Gastroesophageal sphincter (tissue), 4 donors: ENCODE measurements at regions not wholly inside any gene's neighbourhood (a gene's known extent, or its start where the extent isn't known, plus 50 kb on each side); places are given as distances from the start of the nearest gene placed in this dataset.
"Not testable (repeated sequence)": the region's sequence is repeated elsewhere in the genome, so short reads cannot be mapped to it uniquely, and the experiment has no call there.

Experiments used
- ATAC-seq: fragments of 150-250 bp; one replicate; pipeline ENCODE4 v1.9.1; 2016; ENCODE audit warnings: mild to moderate bottlenecking, moderate library complexity
- H3K27ac ChIP-seq, 4 donors: fragments of 200-600 bp; sonication (generic) in 3 of 4; 1 replicate in 3 of 4; 2 replicates in 1 of 4; pipeline ENCODE4 v1.5.1; 2016 to 2019
- H3K27me3 ChIP-seq: fragments of 200-600 bp; sonication (generic); one replicate; pipeline ENCODE4 v1.5.1; 2019
- H3K36me3 ChIP-seq, 2 donors: fragments of 200-600 bp; sonication (generic); one replicate each; pipeline ENCODE4 v1.5.1; 2019; ENCODE audit warnings: control low read depth in 1 of 2
- H3K4me1 ChIP-seq, 3 donors: fragments of 200-600 bp; sonication (generic); 1 replicate in 2 of 3; 2 replicates in 1 of 3; pipeline ENCODE4 v1.5.1; 2016 to 2019; ENCODE audit warnings: control low read depth in 2 of 3
- H3K4me3 ChIP-seq, 2 donors: fragments of 200-600 bp; sonication (generic); one replicate each; pipeline ENCODE4 v1.5.1; 2019; ENCODE audit warnings: mild to moderate bottlenecking in 1 of 2, moderate library complexity in 1 of 2
- H3K9me3 ChIP-seq, 3 donors: fragments of 200-600 bp; sonication (generic); one replicate each; pipeline ENCODE4 v1.5.1; 2017 to 2019; ENCODE audit warnings: control low read depth in 2 of 3
- EP300 ChIP-seq: sonication (generic); formaldehyde crosslinking; IDR thresholded peaks from one replicate; pipeline ENCODE4 v1.6.1; 2017; ENCODE audit warnings: antibody characterized with exemption, mild to moderate bottlenecking
- POLR2A ChIP-seq, 2 donors: fragments of 450-650 bp; IDR thresholded peaks; one replicate each; pipeline ENCODE4 v1.6.1; 2017; ENCODE audit warnings: antibody characterized with exemption in 2 of 2, mild to moderate bottlenecking in 2 of 2, moderate library complexity in 1 of 2
- POLR2AphosphoS5 ChIP-seq: sonication (generic); formaldehyde crosslinking; IDR thresholded peaks from one replicate; pipeline ENCODE4 v1.6.1; 2017; ENCODE audit warnings: antibody characterized with exemption
- WGBS, 2 donors: methylation state at CpG; one replicate each; pipeline ENCODE4 v1.1.5; 2018; ENCODE audit warnings: low coverage in 1 of 2; 5-methylcytosine and 5-hydroxymethylcytosine counted together
- TF ChIP-seq, protein P1 (sequence below), 4 experiments: fragments of 200-600 bp in 2 of 4; fragments of 450-650 bp in 2 of 4; sonication (generic) in 1 of 4; IDR thresholded peaks; one replicate each; pipeline ENCODE4 v1.5.1; 2017 to 2019; ENCODE audit warnings: antibody characterized with exemption in 4 of 4, mild to moderate bottlenecking in 2 of 4, moderate library complexity in 2 of 4

DNA sequence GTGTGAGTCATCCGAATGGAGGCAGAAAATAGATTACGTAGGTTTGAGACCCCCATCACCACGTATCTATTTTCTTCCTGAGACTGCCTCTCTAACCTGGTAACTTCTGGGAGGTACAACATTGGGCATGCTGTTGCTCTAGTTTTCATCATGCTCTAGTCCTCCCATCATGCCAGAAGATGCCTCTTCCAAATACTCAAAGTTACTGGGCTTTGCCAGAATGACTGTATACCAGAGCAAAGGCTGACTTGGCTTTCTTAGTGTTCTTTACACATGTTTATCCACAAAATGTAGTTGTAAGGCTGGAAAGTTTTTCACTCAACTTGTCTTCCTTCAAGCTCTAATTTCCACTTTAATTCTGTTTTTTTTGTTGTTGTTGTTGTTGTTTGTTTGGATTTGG lies 370.5 kb downstream of the MDFIC start:
- Histone ChIP-seq H3K27me3 (no peaks in the 10 kb centered on the region), H3K27ac (no peak overlapping the region), H3K36me3 (no peaks in the 10 kb centered on the region), H3K4me3 (no peak overlapping the region), H3K4me1 (no peaks in the 10 kb centered on the region), H3K9me3 (no peaks in the 10 kb centered on the region)
- TF ChIP-seq, protein P1, sequence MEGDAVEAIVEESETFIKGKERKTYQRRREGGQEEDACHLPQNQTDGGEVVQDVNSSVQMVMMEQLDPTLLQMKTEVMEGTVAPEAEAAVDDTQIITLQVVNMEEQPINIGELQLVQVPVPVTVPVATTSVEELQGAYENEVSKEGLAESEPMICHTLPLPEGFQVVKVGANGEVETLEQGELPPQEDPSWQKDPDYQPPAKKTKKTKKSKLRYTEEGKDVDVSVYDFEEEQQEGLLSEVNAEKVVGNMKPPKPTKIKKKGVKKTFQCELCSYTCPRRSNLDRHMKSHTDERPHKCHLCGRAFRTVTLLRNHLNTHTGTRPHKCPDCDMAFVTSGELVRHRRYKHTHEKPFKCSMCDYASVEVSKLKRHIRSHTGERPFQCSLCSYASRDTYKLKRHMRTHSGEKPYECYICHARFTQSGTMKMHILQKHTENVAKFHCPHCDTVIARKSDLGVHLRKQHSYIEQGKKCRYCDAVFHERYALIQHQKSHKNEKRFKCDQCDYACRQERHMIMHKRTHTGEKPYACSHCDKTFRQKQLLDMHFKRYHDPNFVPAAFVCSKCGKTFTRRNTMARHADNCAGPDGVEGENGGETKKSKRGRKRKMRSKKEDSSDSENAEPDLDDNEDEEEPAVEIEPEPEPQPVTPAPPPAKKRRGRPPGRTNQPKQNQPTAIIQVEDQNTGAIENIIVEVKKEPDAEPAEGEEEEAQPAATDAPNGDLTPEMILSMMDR (IDR thresholded peaks at IDR 0.05), result no peak
- TF ChIP-seq EP300, result no peak
- no peak for TF ChIP-seq POLR2AphosphoS5
- no peak for TF ChIP-seq POLR2A (IDR thresholded peaks at IDR 0.05)
- 97 to 100% methylated on average over 2 to 3 of the region's 3 CpGs for WGBS, 2 donors
- ATAC-seq, result no peak

DNA sequence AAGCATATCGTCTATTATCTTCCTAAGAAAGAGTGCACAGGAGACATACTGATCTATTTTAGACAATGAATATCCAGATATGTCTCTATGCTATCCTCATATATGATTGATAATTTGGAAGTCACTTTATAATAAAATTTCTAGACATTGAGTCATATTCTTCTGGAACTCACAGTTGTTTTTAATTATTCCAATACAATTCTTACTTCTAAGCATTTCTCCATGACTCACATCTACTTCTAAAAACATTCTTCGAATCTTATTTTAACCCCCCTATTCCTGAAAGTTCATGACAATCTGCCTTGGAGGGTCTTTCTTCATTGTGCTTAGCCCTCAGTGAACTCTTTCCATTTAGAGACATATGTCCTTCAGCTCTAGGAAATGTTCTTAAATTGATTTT lies 368.1 kb downstream of the MDFIC start:
- Histone ChIP-seq H3K4me1 (no peaks in the 10 kb centered on the region), H3K9me3 (no peaks in the 10 kb centered on the region), H3K27me3 (no peaks in the 10 kb centered on the region), H3K36me3 (no peaks in the 10 kb centered on the region), H3K4me3 (no peak overlapping the region), H3K27ac (no peak overlapping the region)
- TF ChIP-seq, protein P1 (IDR thresholded peaks at IDR 0.05), result no peak
- TF ChIP-seq EP300, result no peak
- TF ChIP-seq POLR2A (IDR thresholded peaks at IDR 0.05), result no peak
- no peak for TF ChIP-seq POLR2AphosphoS5
- 75 to 81% methylated on average over 2 of the region's 2 CpGs for WGBS, 2 donors
- ATAC-seq, result no peak

DNA sequence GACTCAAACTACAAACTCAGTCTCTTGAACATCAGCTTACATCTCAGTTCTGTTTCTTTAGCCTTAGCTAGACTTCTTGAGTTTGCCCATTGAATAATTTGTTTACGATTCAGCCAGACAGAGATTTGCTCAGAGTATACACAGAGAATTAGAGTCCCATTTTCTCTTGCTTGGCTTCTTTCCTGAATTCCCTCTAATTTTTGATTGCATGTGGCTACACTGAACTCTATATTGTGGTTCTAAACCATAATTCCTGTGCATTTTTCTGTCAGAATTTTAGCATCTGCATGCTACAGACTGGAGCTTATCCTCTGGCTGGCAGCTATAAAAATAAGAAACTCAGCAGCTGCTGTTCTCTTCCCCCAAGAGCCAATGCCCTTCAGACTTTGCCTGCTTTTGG lies 354.9 kb downstream of the MDFIC start:
- no peaks in the 10 kb centered on the region for H3K4me1 ChIP-seq
- WGBS, 2 donors, result 100% methylated on average over 1 of the region's 1 CpG
- ATAC-seq, result no peak
- TF ChIP-seq, protein P1 (IDR thresholded peaks at IDR 0.05), result no peak
- TF ChIP-seq POLR2A (IDR thresholded peaks at IDR 0.05), result no peak
- no peak for TF ChIP-seq EP300
- TF ChIP-seq POLR2AphosphoS5, result no peak
- H3K27me3 ChIP-seq, result no peaks in the 10 kb centered on the region
- peaks cover 0 to 12% (median 0%) of the 10 kb centered on the region in 3 donors for H3K9me3 ChIP-seq
- no peak overlapping the region for H3K4me3 ChIP-seq
- no peaks in the 10 kb centered on the region for H3K36me3 ChIP-seq
- H3K27ac ChIP-seq, result no peak overlapping the region

DNA sequence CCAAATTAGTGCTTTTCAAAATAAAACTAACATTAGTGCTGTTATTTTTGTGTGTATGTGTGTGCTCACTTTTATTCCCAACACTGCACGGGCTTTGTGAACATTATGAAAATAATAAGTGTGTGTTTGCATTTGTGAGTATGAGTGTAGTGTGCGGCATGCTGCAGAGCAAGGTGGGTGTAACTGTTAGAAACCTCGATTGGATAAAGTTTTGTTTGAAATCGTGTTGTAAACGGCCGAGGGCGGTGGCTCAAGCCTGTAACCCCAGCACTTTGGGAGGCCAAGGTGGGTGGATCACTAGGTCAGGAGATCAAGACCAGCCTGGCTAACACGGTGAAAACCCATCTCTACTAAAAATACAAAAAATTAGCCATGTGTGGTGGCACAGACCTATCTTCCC lies 352.0 kb downstream of the MDFIC start:
- not testable (repeated sequence) for ATAC-seq, H3K27me3 ChIP-seq, H3K27ac ChIP-seq, H3K4me3 ChIP-seq, H3K4me1 ChIP-seq, H3K36me3 ChIP-seq
- peaks cover 0 to 12% (median 0%) of the 10 kb centered on the region in 3 donors for H3K9me3 ChIP-seq
- WGBS, 2 donors, result 78 to 87% methylated on average over 6 to 8 of the region's 8 CpGs

DNA sequence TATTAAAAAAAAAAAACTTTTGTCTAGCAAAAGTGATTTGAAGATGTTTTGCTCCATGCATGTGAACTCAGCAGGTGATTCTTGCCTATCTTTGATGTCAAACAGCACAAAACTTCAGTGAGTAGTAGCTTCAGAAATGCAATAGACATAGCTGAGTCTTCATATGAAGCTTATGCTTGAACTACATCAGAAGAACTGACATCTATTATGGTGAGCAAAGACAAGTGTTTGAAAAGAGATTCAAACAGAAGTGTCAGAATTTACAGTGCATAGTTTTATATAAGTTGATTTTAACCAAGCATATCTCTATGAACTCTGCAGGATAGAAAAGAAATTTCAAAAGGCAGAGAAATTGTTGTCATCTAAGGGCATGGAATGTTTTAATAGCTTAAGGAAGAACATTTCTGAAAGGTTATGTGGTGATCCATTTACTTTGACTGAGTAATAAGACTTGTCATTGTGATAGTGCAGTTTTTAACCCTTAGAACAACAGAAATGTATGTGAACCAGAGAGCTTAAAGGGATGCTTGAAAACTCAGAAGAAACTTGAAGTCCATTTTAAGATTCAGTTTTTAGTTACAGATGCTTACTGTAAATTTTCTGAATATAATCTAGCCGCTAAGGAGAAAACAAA lies 351.4 kb downstream of the MDFIC start:
- 84 to 88% methylated on average over 1 of the region's 1 CpG for WGBS, 2 donors
- Histone ChIP-seq H3K4me3 (no peak overlapping the region), H3K9me3 (peaks cover 0 to 12% (median 0%) of the 10 kb centered on the region in 3 donors), H3K36me3 (no peaks in the 10 kb centered on the region), H3K27me3 (no peaks in the 10 kb centered on the region), H3K4me1 (no peaks in the 10 kb centered on the region), H3K27ac (no peak overlapping the region)
- ATAC-seq, result no peak
- no peak for TF ChIP-seq POLR2A (IDR thresholded peaks at IDR 0.05)
- no peak for TF ChIP-seq POLR2AphosphoS5
- TF ChIP-seq, protein P1 (IDR thresholded peaks at IDR 0.05), result no peak
- no peak for TF ChIP-seq EP300
